NCI-H1436 (cell line): ENCODE measurements at regions not wholly inside any gene's neighbourhood (a gene's known extent, or its start where the extent isn't known, plus 50 kb on each side); places are given as distances from the start of the nearest gene placed in this dataset.

Source experiments
- DNase-seq: peaks from one replicate; lab custom pipeline; 2025; lab: John Stamatoyannopoulos, UW

GRCh38 chr5:154588091-154588774, 110.2 kb upstream of the HAND1 start:
- no peak for DNase-seq

- DNase-seq = no peak
Observed at GRCh38 chr5:154587123-154588026, 109.3 kb upstream of the HAND1 start.

- DNase-seq = no peak
Observed at GRCh38 chr5:154583671-154584177, 105.7 kb upstream of the HAND1 start.

- no peak for DNase-seq
Observed at GRCh38 chr5:154580422-154580821, 102.4 kb upstream of the HAND1 start.

GRCh38 chr5:154577416-154577815, 99.4 kb upstream of the HAND1 start:
- no peak for DNase-seq

GRCh38 chr5:154576429-154576806, 98.4 kb upstream of the HAND1 start:
- DNase-seq = no peak

- DNase-seq = no peak
Observed at GRCh38 chr5:154575546-154576428, 97.8 kb upstream of the HAND1 start.

- no peak for DNase-seq
Observed at GRCh38 chr5:154573011-154573410, 95.0 kb upstream of the HAND1 start.

GRCh38 chr5:154571325-154572035, 93.5 kb upstream of the HAND1 start:
- DNase-seq = no peak

GRCh38 chr5:154570572-154571324, 92.7 kb upstream of the HAND1 start:
- DNase-seq = no peak

GRCh38 chr5:154568589-154568988, 90.6 kb upstream of the HAND1 start:
- DNase-seq = no peak

GRCh38 chr5:154567155-154567554, 89.1 kb upstream of the HAND1 start:
- no peak for DNase-seq

GRCh38 chr5:154566146-154566680, 88.2 kb upstream of the HAND1 start:
- DNase-seq = no peak

- DNase-seq = no peak
Observed at GRCh38 chr5:154565123-154565522, 87.1 kb upstream of the HAND1 start.

GRCh38 chr5:154562244-154562880, 84.3 kb upstream of the HAND1 start:
- no peak for DNase-seq

- no peak for DNase-seq
Observed at GRCh38 chr5:154559398-154560276, 81.6 kb upstream of the HAND1 start.

GRCh38 chr5:154557548-154557947, 79.5 kb upstream of the HAND1 start:
- no peak for DNase-seq

- DNase-seq = no peak
Observed at GRCh38 chr5:154547551-154547950, 69.5 kb upstream of the HAND1 start.

GRCh38 chr5:154546719-154547118, 68.7 kb upstream of the HAND1 start:
- DNase-seq = no peak
